SU-DHL-6 (cell line): ENCODE measurements at regions not wholly inside any gene's neighbourhood (a gene's known extent, or its start where the extent isn't known, plus 50 kb on each side); places are given as distances from the start of the nearest gene placed in this dataset.

Source experiments
- H2AFZ ChIP-seq: fragments of 200-600 bp; sonication (generic); 2 replicates; pipeline ENCODE4 v1.6.1; 2014; ENCODE audit warnings: low read depth, mild to moderate bottlenecking, moderate library complexity, mixed read lengths, antibody characterized with exemption, low read length; ENCODE audit not compliant: severe bottlenecking
- H3F3A ChIP-seq: fragments of 200-600 bp; shearing (Covaris generic); 2 replicates; pipeline ENCODE4 v1.6.0; 2016; ENCODE audit warnings: antibody characterized with exemption, mild to moderate bottlenecking; ENCODE audit not compliant: insufficient read depth
- H3K27ac ChIP-seq: fragments of 200-600 bp; sonication (generic); 2 replicates; pipeline ENCODE4 v1.5.1; 2016; ENCODE audit warnings: low read depth, mild to moderate bottlenecking, low read length, moderate library complexity, mixed read lengths
- H3K27me3 ChIP-seq: fragments of 200-600 bp; sonication (generic), shearing (Covaris generic); 2 replicates; pipeline ENCODE4 v1.6.0; 2014; ENCODE audit warnings: mild to moderate bottlenecking, low read length
- H3K36me3 ChIP-seq: fragments of 200-600 bp; sonication (generic); 2 replicates; pipeline ENCODE4 v1.6.1; 2014; ENCODE audit warnings: mild to moderate bottlenecking, low read length, mixed read lengths
- H3K4me2 ChIP-seq: fragments of 300-600, 200-600 bp; shearing (Covaris generic), sonication (generic); 2 replicates; pipeline ENCODE4 v1.6.0; 2014; ENCODE audit warnings: low read length, low read depth, mild to moderate bottlenecking; ENCODE audit not compliant: poor library complexity, severe bottlenecking
- H3K4me3 ChIP-seq: fragments of 200-600 bp; sonication (generic); 2 replicates; pipeline ENCODE4 v1.5.1; 2014; ENCODE audit warnings: antibody characterized with exemption, low read length, mild to moderate bottlenecking, mixed read lengths; ENCODE audit not compliant: insufficient read depth, poor library complexity, severe bottlenecking
- H3K79me2 ChIP-seq: fragments of 200-600 bp; sonication (generic); 2 replicates; pipeline ENCODE4 v1.6.1; 2014; ENCODE audit warnings: mild to moderate bottlenecking, low read length, moderate library complexity; ENCODE audit not compliant: insufficient read depth
- H3K9ac ChIP-seq: fragments of 200-600 bp; sonication (generic); 2 replicates; pipeline ENCODE4 v1.7.0; 2014; ENCODE audit warnings: mild to moderate bottlenecking, low read length
- H3K9me2 ChIP-seq: fragments of 200-600 bp; sonication (generic); replicated peaks from 2 replicates; pipeline ENCODE4 v1.6.1; 2014; ENCODE audit warnings: low read length; ENCODE audit not compliant: insufficient read depth
- H3K9me3 ChIP-seq: fragments of 200-600 bp; sonication (generic); 2 replicates; pipeline ENCODE4 v1.6.1; 2014; ENCODE audit warnings: low read length, mixed read lengths; ENCODE audit not compliant: insufficient read depth
- H4K20me1 ChIP-seq: fragments of 200-600 bp; sonication (generic); 2 replicates; pipeline ENCODE4 v1.6.1; 2014; ENCODE audit warnings: low read depth, mild to moderate bottlenecking, antibody characterized with exemption, low read length, moderate library complexity, mixed read lengths
- CTCF ChIP-seq: fragments of 200-600 bp; sonication (generic); IDR thresholded peaks from one replicate; pipeline ENCODE4 v1.5.1; 2017; ENCODE audit warnings: antibody characterized with exemption, mild to moderate bottlenecking, low read length, moderate library complexity; ENCODE audit not compliant: insufficient read depth, poor library complexity, severe bottlenecking
- EZH2phosphoT487 ChIP-seq: fragments of 200-600 bp; sonication (generic), shearing (Covaris generic); conservative IDR thresholded peaks from 2 replicates; pipeline ENCODE4 v1.6.1; 2018; ENCODE audit warnings: mild to moderate bottlenecking, antibody characterized with exemption, low read length, moderate library complexity, mixed read lengths

- Histone ChIP-seq H4K20me1 (no peaks in the 10 kb centered on the region), H3F3A (no peaks in the 10 kb centered on the region)
Observed at GRCh38 chr10:69729326-69730048, 72.2 kb upstream of the COL13A1 start.

GRCh38 chr10:69730251-69731156, 71.2 kb upstream of the COL13A1 start:
- H3F3A ChIP-seq = no peaks in the 10 kb centered on the region
- no peaks in the 10 kb centered on the region for H3K9me3 ChIP-seq
- H3K4me2 ChIP-seq = no peak overlapping the region
- TF ChIP-seq EZH2phosphoT487 (no peak), CTCF (no peak)
- no peak overlapping the region for H3K4me3 ChIP-seq
- H3K79me2 ChIP-seq = no peaks in the 10 kb centered on the region
- H3K36me3 ChIP-seq = no peaks in the 10 kb centered on the region
- H3K27me3 ChIP-seq = no peaks in the 10 kb centered on the region
- H2AFZ ChIP-seq = no peak overlapping the region
- no peaks in the 10 kb centered on the region for H4K20me1 ChIP-seq
- no peak overlapping the region for H3K9ac ChIP-seq
- H3K9me2 ChIP-seq = no peaks in the 10 kb centered on the region
- H3K27ac ChIP-seq = no peak overlapping the region

More at GRCh38 chr10:69729326-69730048, 72.2 kb upstream of the COL13A1 start:
- no peak overlapping the region for H3K9ac ChIP-seq
- TF ChIP-seq CTCF (no peak), EZH2phosphoT487 (no peak)
- H3K9me3 ChIP-seq = no peaks in the 10 kb centered on the region
- H3K4me3 ChIP-seq = no peak overlapping the region
- no peak overlapping the region for H2AFZ ChIP-seq
- no peak overlapping the region for H3K27ac ChIP-seq
- H3K4me2 ChIP-seq = no peak overlapping the region
- no peaks in the 10 kb centered on the region for H3K36me3 ChIP-seq
- H3K27me3 ChIP-seq = no peaks in the 10 kb centered on the region
- H3K79me2 ChIP-seq = no peaks in the 10 kb centered on the region
- H3K9me2 ChIP-seq = no peaks in the 10 kb centered on the region

GRCh38 chr10:69731184-69731583, 70.5 kb upstream of the COL13A1 start:
- no peaks in the 10 kb centered on the region for H4K20me1 ChIP-seq
- no peak overlapping the region for H2AFZ ChIP-seq
- H3K79me2 ChIP-seq = no peaks in the 10 kb centered on the region
- H3K36me3 ChIP-seq = no peaks in the 10 kb centered on the region
- H3K4me2 ChIP-seq = no peak overlapping the region
- H3F3A ChIP-seq = no peaks in the 10 kb centered on the region
- no peak for TF ChIP-seq CTCF
- TF ChIP-seq EZH2phosphoT487 = no peak
- H3K9me2 ChIP-seq = no peaks in the 10 kb centered on the region
- no peaks in the 10 kb centered on the region for H3K27me3 ChIP-seq
- no peak overlapping the region for H3K27ac ChIP-seq
- no peaks in the 10 kb centered on the region for H3K9me3 ChIP-seq
- no peak overlapping the region for H3K4me3 ChIP-seq
- H3K9ac ChIP-seq = no peak overlapping the region
